Gastrocnemius medialis (tissue), 4 donors: ENCODE measurements at regions not wholly inside any gene's neighbourhood (a gene's known extent, or its start where the extent isn't known, plus 50 kb on each side); places are given as distances from the start of the nearest gene placed in this dataset.

Experiments used
- ATAC-seq, 2 donors: fragments of 150-250 bp; one replicate each; pipeline ENCODE4 v1.9.1; 2016
- DNase-seq, 2 donors: peaks; one replicate each; pipeline ENCODE4 v3.0.0-alpha.2; 2019
- H3K27ac ChIP-seq, 4 donors: fragments of 200-600 bp; sonication (generic); 1 replicate in 1 of 4; 2 replicates in 3 of 4; pipeline ENCODE4 v1.5.1; 2016 to 2018; ENCODE audit warnings: mild to moderate bottlenecking in 2 of 4, moderate library complexity in 1 of 4
- H3K27me3 ChIP-seq, 3 donors: fragments of 200-600 bp; sonication (generic) in 2 of 3; 1 replicate in 1 of 3; 2 replicates in 2 of 3; pipeline versions ENCODE4 v1.5.1 to v1.6.0; 2016 to 2019; ENCODE audit warnings: mild to moderate bottlenecking in 1 of 3, moderate library complexity in 1 of 3
- H3K36me3 ChIP-seq, 2 donors: fragments of 200-600 bp; sonication (generic) in 1 of 2; one replicate each; pipeline ENCODE4 v1.5.1; 2017 to 2018
- H3K4me1 ChIP-seq, 2 donors: fragments of 200-600 bp; sonication (generic) in 1 of 2; one replicate each; pipeline ENCODE4 v1.5.1; 2016 to 2017; ENCODE audit warnings: mild to moderate bottlenecking in 2 of 2
- H3K4me3 ChIP-seq, 4 donors: fragments of 200-600 bp; sonication (generic) in 3 of 4; 1 replicate in 1 of 4; 2 replicates in 3 of 4; pipeline ENCODE4 v1.5.1; 2016 to 2019; ENCODE audit warnings: mild to moderate bottlenecking in 2 of 4
- H3K9me3 ChIP-seq, 3 donors: fragments of 200-600 bp; sonication (generic) in 2 of 3; 1 replicate in 1 of 3; 2 replicates in 2 of 3; pipeline ENCODE4 v1.5.1; 2016 to 2019
- CTCF ChIP-seq, 5 experiments: fragments of 450-650 bp in 3 of 5; fragments of 200-600 bp in 2 of 5; sonication (generic) in 2 of 5; IDR thresholded peaks in 4 of 5; conservative IDR thresholded peaks in 1 of 5; 1 replicate in 4 of 5; 2 replicates in 1 of 5; pipeline ENCODE4 v1.5.1; 2016 to 2019; ENCODE audit warnings: antibody characterized with exemption in 5 of 5, mild to moderate bottlenecking in 3 of 5, moderate library complexity in 3 of 5
- POLR2A ChIP-seq, 2 donors: fragments of 450-650 bp; IDR thresholded peaks; one replicate each; pipeline ENCODE4 v1.6.1; 2017; ENCODE audit warnings: antibody characterized with exemption in 2 of 2, mild to moderate bottlenecking in 2 of 2, moderate library complexity in 2 of 2
- in situ Hi-C, 4 donors: fragments of 200-750 bp; cut with MboI; loops; one replicate each; pipeline versions ENCODE4 v1.15.0 to v1.8.0; 2017; ENCODE audit warnings: low sequenced_read_pairs in 4 of 4
- intact Hi-C: fragments of 100-400 bp; cut with DNase I; formaldehyde crosslinking; loops from one replicate; pipeline ENCODE4 v1.15.1; 2023; ENCODE audit warnings: low total_unique reads

GRCh38 chr9:88794100-88794499 lies 197.2 kb upstream of the S1PR3 start:
- no peak for DNase-seq

GRCh38 chr9:88796947-88797346 lies 194.3 kb upstream of the S1PR3 start:
- Histone ChIP-seq H3K9me3 (no peaks in the 10 kb centered on the region), H3K4me1 (no peaks in the 10 kb centered on the region), H3K27me3 (no peaks in the 10 kb centered on the region), H3K36me3 (no peaks in the 10 kb centered on the region), H3K27ac (no peak overlapping the region), H3K4me3 (no peak overlapping the region)
- DNase-seq (no peak), ATAC-seq (no peak)
- TF ChIP-seq CTCF (IDR thresholded peaks at IDR 0.05 in 4 of 5, conservative IDR thresholded peaks at IDR 0.05 in 1 of 5) (no peak), POLR2A (IDR thresholded peaks at IDR 0.05) (no peak)
- in situ Hi-C loops, result no loop called here
- intact Hi-C loops, result no loop called here

More at GRCh38 chr9:88794100-88794499, 197.2 kb upstream of the S1PR3 start:
- H3K27ac ChIP-seq, result no peak overlapping the region
- intact Hi-C loops, result no loop called here
- no peak for ATAC-seq
- no peak for TF ChIP-seq POLR2A (IDR thresholded peaks at IDR 0.05)
- no peak for TF ChIP-seq CTCF (IDR thresholded peaks at IDR 0.05 in 4 of 5, conservative IDR thresholded peaks at IDR 0.05 in 1 of 5)
- no peaks in the 10 kb centered on the region for H3K36me3 ChIP-seq
- no peak overlapping the region for H3K4me3 ChIP-seq
- no peaks in the 10 kb centered on the region for H3K4me1 ChIP-seq
- H3K9me3 ChIP-seq, result no peaks in the 10 kb centered on the region
- in situ Hi-C loops, result no loop called here
- H3K27me3 ChIP-seq, result no peaks in the 10 kb centered on the region

- Histone ChIP-seq H3K27me3 (no peaks in the 10 kb centered on the region), H3K36me3 (no peaks in the 10 kb centered on the region), H3K9me3 (no peaks in the 10 kb centered on the region), H3K27ac (no peak overlapping the region), H3K4me1 (no peaks in the 10 kb centered on the region), H3K4me3 (no peak overlapping the region)
- in situ Hi-C loops, result no loop called here
- no peak for DNase-seq
- TF ChIP-seq CTCF (IDR thresholded peaks at IDR 0.05 in 4 of 5, conservative IDR thresholded peaks at IDR 0.05 in 1 of 5), result no peak
- TF ChIP-seq POLR2A (IDR thresholded peaks at IDR 0.05), result no peak
- intact Hi-C loops, result no loop called here
- ATAC-seq, result no peak
Observed at GRCh38 chr9:88798476-88798875, 192.8 kb upstream of the S1PR3 start.

GRCh38 chr9:88799541-88800328 lies 191.5 kb upstream of the S1PR3 start:
- Histone ChIP-seq H3K4me3 (no peak overlapping the region), H3K4me1 (no peaks in the 10 kb centered on the region), H3K27me3 (no peaks in the 10 kb centered on the region), H3K27ac (no peak overlapping the region), H3K36me3 (no peaks in the 10 kb centered on the region), H3K9me3 (no peaks in the 10 kb centered on the region)
- no peak for TF ChIP-seq CTCF (IDR thresholded peaks at IDR 0.05 in 4 of 5, conservative IDR thresholded peaks at IDR 0.05 in 1 of 5)
- TF ChIP-seq POLR2A (IDR thresholded peaks at IDR 0.05), result no peak
- DNase-seq (no peak), ATAC-seq (no peak)
- intact Hi-C loops, result no loop called here
- in situ Hi-C loops, result no loop called here

GRCh38 chr9:88800329-88800682 lies 191.0 kb upstream of the S1PR3 start:
- in situ Hi-C loops (no loop called here), intact Hi-C loops (no loop called here)
- no peak overlapping the region for H3K4me3 ChIP-seq
- no peaks in the 10 kb centered on the region for H3K36me3 ChIP-seq
- no peaks in the 10 kb centered on the region for H3K9me3 ChIP-seq
- no peak for TF ChIP-seq CTCF (IDR thresholded peaks at IDR 0.05 in 4 of 5, conservative IDR thresholded peaks at IDR 0.05 in 1 of 5)
- TF ChIP-seq POLR2A (IDR thresholded peaks at IDR 0.05), result no peak
- DNase-seq, result no peak
- no peaks in the 10 kb centered on the region for H3K4me1 ChIP-seq
- no peak for ATAC-seq
- H3K27ac ChIP-seq, result no peak overlapping the region
- no peaks in the 10 kb centered on the region for H3K27me3 ChIP-seq
